OCI-LY3 (cell line): ENCODE measurements at regions not wholly inside any gene's neighbourhood (a gene's known extent, or its start where the extent isn't known, plus 50 kb on each side); places are given as distances from the start of the nearest gene placed in this dataset.

Experiments used
- H2AFZ ChIP-seq: fragments of 200-600, 300-600 bp; shearing (Covaris generic); 2 replicates; pipeline ENCODE4 v1.6.0; 2014; ENCODE audit warnings: antibody characterized with exemption, low read depth, low read length
- H3K27ac ChIP-seq: fragments of 200-600, 300-600 bp; sonication (generic); 2 replicates; pipeline ENCODE4 v1.5.1; 2014; ENCODE audit warnings: mild to moderate bottlenecking, low read length, moderate library complexity, mixed read lengths
- H3K27me3 ChIP-seq: fragments of 200-600, 300-600 bp; sonication (generic); 2 replicates; pipeline ENCODE4 v1.6.1; 2014; ENCODE audit warnings: low read depth, low read length, mixed read lengths
- H3K36me3 ChIP-seq: fragments of 200-600, 300-600 bp; sonication (generic); replicated peaks from 2 replicates; pipeline ENCODE3; 2014; ENCODE audit warnings: low read depth, low read length, mixed read lengths
- H3K4me1 ChIP-seq: fragments of 300-600, 200-600 bp; sonication (generic); 2 replicates; pipeline ENCODE4 v1.6.1; 2014; ENCODE audit warnings: low read length, mixed read lengths
- H3K4me2 ChIP-seq: fragments of 200-600, 300-600 bp; sonication (generic); 2 replicates; pipeline ENCODE4 v1.6.1; 2014; ENCODE audit warnings: low read length, mixed read lengths
- H3K4me3 ChIP-seq: fragments of 300-600, 200-600 bp; sonication (generic); 2 replicates; pipeline ENCODE4 v1.5.1; 2014; ENCODE audit warnings: antibody characterized with exemption, mild to moderate bottlenecking, low read length, moderate library complexity
- H3K79me2 ChIP-seq: fragments of 300-600, 200-600 bp; shearing (Covaris generic); 2 replicates; pipeline ENCODE4 v1.6.1; 2014; ENCODE audit warnings: mild to moderate bottlenecking, low read length, mixed read lengths
- H3K9ac ChIP-seq: fragments of 300-600, 200-600 bp; shearing (Covaris generic); 2 replicates; pipeline ENCODE4 v1.6.0; 2014; ENCODE audit warnings: mild to moderate bottlenecking, low read length, moderate library complexity
- H3K9me3 ChIP-seq: fragments of 200-600, 300-600 bp; shearing (Covaris generic); 2 replicates; pipeline ENCODE4 v1.6.1; 2014; ENCODE audit warnings: low read length, mixed read lengths; ENCODE audit not compliant: insufficient read depth
- H4K20me1 ChIP-seq: fragments of 200-600, 300-600 bp; sonication (generic); 2 replicates; pipeline ENCODE4 v1.6.1; 2016; ENCODE audit warnings: low read length, mixed read lengths; ENCODE audit not compliant: insufficient read depth
- CTCF ChIP-seq: fragments of 200-600, 300-600 bp; sonication (generic); IDR thresholded peaks from 2 replicates; pipeline ENCODE4 v1.5.1; 2014; ENCODE audit warnings: antibody characterized with exemption, low read length, low read depth
- EZH2phosphoT487 ChIP-seq: fragments of 200-600 bp; shearing (Covaris generic); IDR thresholded peaks from 2 replicates; pipeline ENCODE4 v1.6.1; 2018; ENCODE audit warnings: antibody characterized with exemption, mixed run types, low read depth

- TF ChIP-seq CTCF, result no peak
- TF ChIP-seq EZH2phosphoT487, result no peak
- Histone ChIP-seq H4K20me1 (no peaks in the 10 kb centered on the region), H3K4me2 (no peak overlapping the region), H3K79me2 (no peaks in the 10 kb centered on the region), H3K4me3 (no peak overlapping the region), H3K36me3 (no peaks in the 10 kb centered on the region), H3K9me3 (no peaks in the 10 kb centered on the region), H3K27me3 (peaks cover 22% of the 10 kb centered on the region), H3K9ac (no peak overlapping the region), H3K4me1 (no peaks in the 10 kb centered on the region), H3K27ac (no peak overlapping the region), H2AFZ (no peak overlapping the region)
These were observed 182.0 kb downstream of the MAT2B start for GRCh38 chr5:163687414-163687813.

DNA sequence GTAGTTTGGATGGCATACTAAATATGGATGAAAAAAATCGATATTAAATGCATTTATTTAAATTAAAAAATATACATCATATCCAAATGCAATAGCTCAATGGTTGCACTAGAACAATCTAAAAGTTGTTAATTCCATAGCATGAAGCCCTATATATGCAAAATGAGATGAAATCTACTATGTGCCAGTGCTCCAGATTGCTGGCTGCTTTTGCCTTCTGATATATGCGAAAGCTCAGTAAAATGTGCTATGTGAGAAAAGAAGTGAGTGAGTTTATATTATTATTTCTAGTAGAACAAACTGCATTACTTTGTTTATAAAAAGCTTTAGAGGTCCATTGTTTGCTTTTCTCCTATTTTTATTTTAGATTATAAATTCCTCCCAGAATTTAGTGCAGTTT lies 186.7 kb downstream of the MAT2B start:
- Histone ChIP-seq H3K4me3 (no peak overlapping the region), H3K9me3 (no peaks in the 10 kb centered on the region), H3K9ac (no peak overlapping the region), H3K4me2 (no peak overlapping the region), H3K79me2 (no peaks in the 10 kb centered on the region), H4K20me1 (no peaks in the 10 kb centered on the region), H3K27ac (no peak overlapping the region), H3K4me1 (no peaks in the 10 kb centered on the region), H3K27me3 (peaks cover 22% of the 10 kb centered on the region), H2AFZ (no peak overlapping the region), H3K36me3 (no peaks in the 10 kb centered on the region)
- TF ChIP-seq EZH2phosphoT487, result no peak
- no peak for TF ChIP-seq CTCF

DNA sequence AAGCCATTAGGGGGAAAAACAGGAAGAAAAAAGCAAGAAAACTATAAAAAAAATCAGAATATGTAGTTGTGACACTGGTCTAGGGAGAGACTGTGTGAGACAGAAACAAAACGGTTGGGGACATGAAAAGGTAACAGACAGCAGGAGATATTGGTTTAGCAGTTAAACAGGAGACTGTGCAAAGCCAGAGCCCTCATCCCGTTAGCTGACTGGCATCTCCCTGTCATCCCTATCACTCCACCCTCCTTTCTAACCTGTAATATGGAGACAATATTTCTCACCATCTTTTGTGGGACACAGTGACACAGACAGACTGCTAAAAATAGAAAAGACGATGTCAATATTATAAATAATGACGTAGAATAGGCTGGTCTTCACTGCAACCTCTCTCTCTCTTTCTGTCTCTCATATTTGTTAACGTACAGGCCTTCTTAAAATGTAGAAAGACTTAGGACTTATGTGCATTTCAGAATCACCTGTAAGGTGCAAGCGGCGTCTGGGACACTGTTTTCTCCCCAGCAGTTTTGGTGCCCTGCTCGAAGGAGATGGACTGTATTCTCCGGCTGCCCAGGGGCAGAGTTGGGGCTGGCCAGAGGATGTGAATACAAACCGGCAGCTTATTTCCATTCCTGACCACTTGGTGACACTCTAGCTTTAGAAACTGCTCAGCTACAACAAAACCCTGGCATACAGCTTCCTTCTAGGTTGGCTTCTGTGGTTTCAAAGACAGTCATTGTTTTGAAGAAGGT lies 190.6 kb downstream of the MAT2B start:
- Histone ChIP-seq H3K4me1 (no peaks in the 10 kb centered on the region), H3K4me2 (peak overlapping the region; percentile 43), H3K9ac (no peak overlapping the region), H3K9me3 (no peaks in the 10 kb centered on the region), H3K4me3 (peak overlapping the region; percentile 24; the same call in 1 of the 2 replicates), H2AFZ (no peak overlapping the region), H3K36me3 (no peaks in the 10 kb centered on the region), H3K27ac (no peak overlapping the region), H3K79me2 (no peaks in the 10 kb centered on the region), H4K20me1 (no peaks in the 10 kb centered on the region), H3K27me3 (peaks cover 9% of the 10 kb centered on the region; the same call in 1 of the 2 replicates)
- TF ChIP-seq EZH2phosphoT487 (no peak), CTCF (peak; percentile 80)

GRCh38 chr5:163696579-163696887 lies 191.1 kb downstream of the MAT2B start:
- Histone ChIP-seq H3K79me2 (no peaks in the 10 kb centered on the region), H3K4me3 (no peak overlapping the region), H3K27me3 (0 out of 2 replicates have a peak, but pooled peaks cover 9% of the 10 kb centered on the region), H3K9ac (no peak overlapping the region), H3K4me1 (no peaks in the 10 kb centered on the region), H3K4me2 (no peak overlapping the region), H2AFZ (no peak overlapping the region), H4K20me1 (no peaks in the 10 kb centered on the region), H3K9me3 (no peaks in the 10 kb centered on the region), H3K36me3 (no peaks in the 10 kb centered on the region), H3K27ac (no peak overlapping the region)
- no peak for TF ChIP-seq EZH2phosphoT487
- TF ChIP-seq CTCF, result no peak
